CD4-positive, alpha-beta T cell treated with Interleukin-17A for 1 hour (primary cell): ENCODE measurements at regions not wholly inside any gene's neighbourhood (a gene's known extent, or its start where the extent isn't known, plus 50 kb on each side); places are given as distances from the start of the nearest gene placed in this dataset.
A peak's percentile ranks its signal among the peaks of the same experiment; 100 is the strongest.

Experiments
- DNase-seq: peaks from one replicate; pipeline ENCODE4 v3.0.0-alpha.2; 2020

GRCh38 chr13:91106565-91106964, 240.9 kb upstream of the MIR17HG start:
- DNase-seq, result no peak

- no peak for DNase-seq
Observed at GRCh38 chr13:91108315-91108714, 239.2 kb upstream of the MIR17HG start.

- DNase-seq, result no peak
Observed at GRCh38 chr13:91111476-91112200, 235.8 kb upstream of the MIR17HG start.

- DNase-seq, result no peak
Observed at GRCh38 chr13:91112201-91112923, 235.1 kb upstream of the MIR17HG start.

GRCh38 chr13:91112924-91113277, 234.6 kb upstream of the MIR17HG start:
- no peak for DNase-seq

GRCh38 chr13:91115776-91116175, 231.7 kb upstream of the MIR17HG start:
- no peak for DNase-seq

GRCh38 chr13:91117351-91117750, 230.1 kb upstream of the MIR17HG start:
- no peak for DNase-seq

GRCh38 chr13:91119643-91120042, 227.8 kb upstream of the MIR17HG start:
- DNase-seq, result no peak

- no peak for DNase-seq
Observed at GRCh38 chr13:91122766-91123165, 224.7 kb upstream of the MIR17HG start.

GRCh38 chr13:91123456-91124127, 223.9 kb upstream of the MIR17HG start:
- no peak for DNase-seq

GRCh38 chr13:91126806-91127205, 220.7 kb upstream of the MIR17HG start:
- no peak for DNase-seq

GRCh38 chr13:91127995-91128394, 219.5 kb upstream of the MIR17HG start:
- DNase-seq, result no peak

GRCh38 chr13:91132381-91132780, 215.1 kb upstream of the MIR17HG start:
- DNase-seq, result no peak

- DNase-seq, result no peak
Observed at GRCh38 chr13:91132786-91133185, 214.7 kb upstream of the MIR17HG start.

- peak; percentile 26 for DNase-seq
Observed at GRCh38 chr13:91133941-91134802, 213.3 kb upstream of the MIR17HG start.

GRCh38 chr13:91134803-91135184, 212.7 kb upstream of the MIR17HG start:
- DNase-seq, result no peak

GRCh38 chr13:91135376-91135775, 212.1 kb upstream of the MIR17HG start:
- DNase-seq, result no peak

GRCh38 chr13:91135968-91136367, 211.5 kb upstream of the MIR17HG start:
- no peak for DNase-seq

GRCh38 chr13:91136806-91137205, 210.7 kb upstream of the MIR17HG start:
- DNase-seq, result no peak

GRCh38 chr13:91139232-91139631, 208.3 kb upstream of the MIR17HG start:
- no peak for DNase-seq

GRCh38 chr13:91141543-91142061, 205.9 kb upstream of the MIR17HG start:
- no peak for DNase-seq

- DNase-seq, result no peak
Observed at GRCh38 chr13:91142572-91142971, 204.9 kb upstream of the MIR17HG start.

- no peak for DNase-seq
Observed at GRCh38 chr13:91144054-91144453, 203.4 kb upstream of the MIR17HG start.
